ENCODE measurements at regions not wholly inside any gene's neighbourhood (a gene's known extent, or its start where the extent isn't known, plus 50 kb on each side); places are given as distances from the start of the nearest gene placed in this dataset.

DNA sequence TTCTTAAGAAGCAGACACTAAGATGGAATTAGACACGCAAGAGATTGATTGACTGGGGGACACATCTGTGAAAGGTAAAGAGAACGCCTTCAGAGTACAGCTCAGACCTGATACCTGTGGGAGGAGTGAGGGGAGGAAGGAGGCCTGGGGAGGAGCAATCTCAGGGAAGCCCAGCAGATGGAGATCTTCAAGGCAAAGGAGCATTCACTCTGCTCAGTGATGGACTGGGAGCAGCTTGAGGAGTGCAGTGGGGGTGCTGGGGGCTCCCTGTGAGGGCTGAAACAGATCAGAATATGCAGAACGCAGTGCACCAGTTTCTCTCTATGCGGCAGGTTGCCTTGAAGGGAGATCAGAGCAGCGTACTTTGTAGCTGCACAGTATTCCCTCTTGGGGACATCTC is 103.7 kb upstream of the ATP8B1 start:
- TF ChIP-seq CTCF (IDR thresholded peaks at IDR 0.05) (peak; percentile 23; the same call in 1 of the 2 replicates), EP300 (IDR thresholded peaks at IDR 0.05; ENCODE audit: borderline replicate concordance in 1 of 2, low read depth in 1 of 2, low read length in 1 of 2) (no peak)
- Histone ChIP-seq H3K79me2 (ENCODE audit: insufficient read depth) (no peaks in the 10 kb centered on the region), H4K20me1 (ENCODE audit: insufficient read depth) (no peaks in the 10 kb centered on the region), H3K4me2 (no peak overlapping the region), H3K4me3 (ENCODE audit: low read depth in 2 of 2, low read length in 1 of 2) (no peak overlapping the region), H3K4me1 (ENCODE audit: control insufficient read depth in 1 of 2, insufficient read depth in 2 of 2, low read depth in 1 of 2, low read length in 1 of 2) (no peaks in the 10 kb centered on the region; a peak in 1 of 4 replicates), H3K9me2 (no peaks in the 10 kb centered on the region), H3F3A (replicated peaks; ENCODE audit: insufficient read depth) (no peaks in the 10 kb centered on the region), H3K36me3 (replicated peaks in 1 of 2; ENCODE audit: control insufficient read depth in 1 of 2, insufficient read depth in 2 of 2, low read length in 1 of 2) (no peaks in the 10 kb centered on the region), H3K9me3 (no peaks in the 10 kb centered on the region), H3K27me3 (ENCODE audit: insufficient read depth) (no peaks in the 10 kb centered on the region), H3K9ac (no peak overlapping the region), H3K27ac (ENCODE audit: low read depth in 2 of 2, low read length in 1 of 2) (no peak overlapping the region), H2AFZ (ENCODE audit: low read depth) (no peak overlapping the region)
- ChIA-PET POLR2A (no interaction called here), CTCF (no interaction called here)
- WGBS (ENCODE audit: low lambda C conversion rate) = 77% methylated on average over 3 of the region's 5 CpGs
- DNase-seq = no peak

GRCh38 chr18:57904535-57904934 is 101.4 kb upstream of the ATP8B1 start:
- TF ChIP-seq FOSL2 (IDR thresholded peaks at IDR 0.05; ENCODE audit: borderline replicate concordance, low read depth) = no peak
- TF ChIP-seq POLR2AphosphoS5 (IDR thresholded peaks at IDR 0.05; ENCODE audit: low read depth, low read length) = no peak
- TF ChIP-seq EP300 (IDR thresholded peaks at IDR 0.05; ENCODE audit: borderline replicate concordance in 1 of 2, low read depth in 1 of 2, low read length in 1 of 2) = no peak
- no peak for TF ChIP-seq NRF1 (IDR thresholded peaks at IDR 0.05; ENCODE audit: low read depth, low read length)
- no peak for TF ChIP-seq RXRA (IDR thresholded peaks at IDR 0.05; ENCODE audit: borderline replicate concordance, low read depth)
- TF ChIP-seq ZBTB33 (IDR thresholded peaks at IDR 0.05; ENCODE audit: borderline replicate concordance, low read depth) = no peak
- no peak overlapping the region for H3K4me2 ChIP-seq
- H3K27ac ChIP-seq (ENCODE audit: low read depth in 2 of 2, low read length in 1 of 2) = no peak overlapping the region
- POLR2A ChIA-PET = interaction anchor here (0.8 kb wide), 1 partner anchor 11 kb away, joined by 3 read pairs; no protein-coding TSS in a partner anchor
- no peak overlapping the region for H3K9ac ChIP-seq
- H3F3A ChIP-seq (replicated peaks; ENCODE audit: insufficient read depth) = no peaks in the 10 kb centered on the region
- H3K4me3 ChIP-seq (ENCODE audit: low read depth in 2 of 2, low read length in 1 of 2) = no peak overlapping the region
- no peaks in the 10 kb centered on the region for H3K9me3 ChIP-seq
- no peaks in the 10 kb centered on the region for H3K9me2 ChIP-seq
- CTCF ChIA-PET = interaction anchor here (1.3 to 1.5 kb wide), 3 partner anchors 13 to 139 kb away, joined by 3 to 4 read pairs (median 3); no protein-coding TSS in a partner anchor
- H3K36me3 ChIP-seq (replicated peaks in 1 of 2; ENCODE audit: control insufficient read depth in 1 of 2, insufficient read depth in 2 of 2, low read length in 1 of 2) = no peaks in the 10 kb centered on the region
- no peak for DNase-seq
- no peaks in the 10 kb centered on the region for H3K27me3 ChIP-seq (ENCODE audit: insufficient read depth)
- no peaks in the 10 kb centered on the region for H3K79me2 ChIP-seq (ENCODE audit: insufficient read depth)
- H4K20me1 ChIP-seq (ENCODE audit: insufficient read depth) = no peaks in the 10 kb centered on the region
- H3K4me1 ChIP-seq (ENCODE audit: control insufficient read depth in 1 of 2, insufficient read depth in 2 of 2, low read depth in 1 of 2, low read length in 1 of 2) = no peaks in the 10 kb centered on the region; a peak in 1 of 4 replicates
- H2AFZ ChIP-seq (ENCODE audit: low read depth) = no peak overlapping the region
